Fibroblast of skin of scalp (primary cell): ENCODE measurements at regions not wholly inside any gene's neighbourhood (a gene's known extent, or its start where the extent isn't known, plus 50 kb on each side); places are given as distances from the start of the nearest gene placed in this dataset.
"Not testable (repeated sequence)": the region's sequence is repeated elsewhere in the genome, so short reads cannot be mapped to it uniquely, and the experiment has no call there.

Experiments
- DNase-seq: peaks from one replicate; pipeline ENCODE4 v3.0.0-alpha.2; 2013

- no peak for DNase-seq
Measured at GRCh38 chr13:90713441-90714133, 633.9 kb upstream of the MIR17HG start.

DNA sequence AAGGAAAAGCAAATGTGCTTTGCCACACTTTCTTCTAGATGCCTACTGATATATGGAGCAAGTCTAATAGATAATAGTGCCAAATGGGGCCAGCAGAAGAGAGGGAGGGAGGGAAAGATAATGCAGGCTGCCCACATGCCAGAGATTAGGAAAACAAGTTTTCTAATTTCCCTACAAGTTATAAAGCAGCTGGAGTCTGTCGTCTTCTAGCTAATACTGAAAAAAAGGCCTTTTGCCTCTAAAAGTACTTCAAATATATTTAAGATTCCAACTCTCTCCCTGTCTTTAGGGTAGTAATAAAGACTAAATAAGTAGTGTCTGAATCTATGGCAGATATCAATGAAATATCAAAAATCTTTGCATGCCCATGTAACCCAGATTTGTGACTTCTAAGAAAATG, 632.0 kb upstream of the MIR17HG start:
- DNase-seq, result no peak

GRCh38 chr13:90717451-90717936, 630.0 kb upstream of the MIR17HG start:
- peak; percentile 54 for DNase-seq

DNA sequence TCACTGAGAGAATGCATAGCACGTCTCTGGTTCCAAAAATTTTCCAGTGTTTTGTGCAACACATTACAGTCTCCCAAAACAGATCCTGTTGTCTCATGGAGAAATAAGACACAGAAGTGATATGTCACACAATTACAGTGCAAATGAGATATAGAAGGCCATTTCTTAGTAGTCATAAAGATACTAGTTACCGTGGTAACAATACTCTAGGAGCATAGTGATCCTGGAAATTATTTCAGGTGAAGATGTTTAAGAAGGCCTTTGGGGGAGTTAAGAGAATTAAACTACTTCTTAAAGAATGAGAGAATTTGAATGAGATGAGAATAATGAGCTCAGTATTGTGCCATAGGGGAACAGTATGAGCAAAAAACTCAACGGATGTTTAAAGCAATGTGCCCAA, 628.0 kb upstream of the MIR17HG start:
- no peak for DNase-seq

GRCh38 chr13:90721937-90722336, 625.5 kb upstream of the MIR17HG start:
- no peak for DNase-seq

DNA sequence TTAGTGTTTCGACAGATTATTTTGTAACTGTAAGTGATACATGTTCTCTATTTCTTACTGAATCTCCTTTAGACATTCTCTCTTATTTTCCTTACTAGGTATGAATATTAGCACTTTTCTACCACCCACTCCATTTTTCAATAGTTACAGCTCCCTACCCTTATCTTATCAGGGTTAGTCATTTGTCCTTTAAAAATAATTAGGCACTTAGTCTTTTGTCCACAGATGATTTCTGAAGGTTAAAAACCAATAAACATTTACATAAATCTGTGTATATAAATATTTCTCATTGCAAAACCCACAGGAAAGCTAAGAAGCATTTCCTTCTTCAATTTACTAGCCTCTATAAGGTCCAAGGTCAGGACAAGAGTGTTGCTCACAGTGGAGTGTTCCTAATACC, 624.1 kb upstream of the MIR17HG start:
- DNase-seq, result no peak

DNA sequence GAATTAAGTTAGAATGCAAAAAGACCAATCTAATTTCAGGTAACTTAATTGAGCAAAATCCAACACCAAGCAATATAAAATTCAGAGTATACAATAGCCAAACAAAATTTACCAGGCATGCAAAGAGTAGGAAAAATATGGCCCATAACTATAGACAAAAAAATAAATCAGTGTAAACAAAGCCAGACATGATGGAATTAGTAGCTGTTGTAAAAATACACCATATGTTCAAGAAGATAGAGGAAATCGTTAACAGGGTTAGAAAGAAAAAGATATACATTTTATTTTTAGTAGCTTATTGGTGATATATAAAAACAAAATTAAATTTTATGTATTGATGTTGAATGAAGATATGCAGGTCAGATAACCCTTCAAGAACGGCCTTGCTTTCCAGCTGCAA, 621.1 kb upstream of the MIR17HG start:
- DNase-seq, result no peak

DNA sequence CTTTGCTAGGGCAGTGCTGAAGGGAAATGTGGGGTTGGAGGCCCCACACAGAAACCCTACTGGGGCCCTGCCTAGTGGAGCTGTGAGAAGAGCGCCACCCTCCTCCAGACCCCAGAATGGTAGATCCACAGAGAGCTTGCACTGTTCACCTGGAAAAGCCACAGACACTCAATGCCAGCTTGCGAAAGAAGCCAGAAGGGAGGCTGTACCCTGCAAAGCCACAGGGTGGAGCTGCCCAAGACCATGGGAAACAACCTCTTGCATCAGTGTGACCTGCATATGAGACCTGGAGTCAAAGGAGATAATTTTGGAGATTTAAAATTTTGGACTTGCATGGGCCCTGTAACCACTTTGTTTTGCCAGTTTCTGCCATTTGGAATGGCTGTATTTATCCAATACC, 615.4 kb upstream of the MIR17HG start:
- no peak for DNase-seq

GRCh38 chr13:90734497-90734896, 613.0 kb upstream of the MIR17HG start:
- not testable (repeated sequence) for DNase-seq

DNA sequence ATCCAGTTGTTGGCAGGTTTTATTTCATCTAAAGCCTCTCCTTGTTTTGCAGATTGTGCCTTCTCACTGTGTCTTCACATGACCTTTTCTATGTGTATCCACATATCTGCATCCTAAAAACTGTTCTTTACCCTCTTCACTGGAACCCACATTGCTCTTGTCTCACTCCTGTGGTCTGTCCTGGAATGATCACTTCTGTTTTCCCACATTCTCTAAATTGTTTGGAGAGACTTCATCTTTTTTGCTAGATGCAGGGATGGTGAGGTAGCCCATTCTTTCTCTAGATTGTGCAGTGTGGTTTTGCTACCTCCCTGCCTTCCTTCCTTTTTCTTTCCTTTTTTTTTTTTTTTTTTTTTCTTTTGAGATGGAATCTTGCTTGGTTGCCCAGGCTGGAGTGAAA, 608.6 kb upstream of the MIR17HG start:
- DNase-seq, result peak; percentile 34

DNA sequence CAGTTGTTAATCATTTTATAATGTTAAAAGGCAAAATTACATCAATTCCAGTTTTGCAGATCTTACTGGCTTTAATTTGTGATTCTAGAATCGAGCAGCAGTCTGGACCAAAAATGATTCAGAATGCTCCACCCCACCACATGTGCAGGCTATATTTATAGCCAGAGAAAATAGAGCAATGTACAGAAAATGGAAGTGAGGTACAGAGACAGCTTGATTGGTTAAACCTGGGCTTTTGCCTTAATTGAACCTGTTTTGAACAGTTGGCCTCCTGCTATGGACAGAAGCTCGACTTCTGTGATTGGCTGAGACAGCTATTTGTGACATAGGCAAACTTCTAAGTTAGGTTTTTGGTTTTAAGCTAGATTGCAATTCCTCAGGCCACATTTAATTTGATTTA, 607.4 kb upstream of the MIR17HG start:
- no peak for DNase-seq

DNA sequence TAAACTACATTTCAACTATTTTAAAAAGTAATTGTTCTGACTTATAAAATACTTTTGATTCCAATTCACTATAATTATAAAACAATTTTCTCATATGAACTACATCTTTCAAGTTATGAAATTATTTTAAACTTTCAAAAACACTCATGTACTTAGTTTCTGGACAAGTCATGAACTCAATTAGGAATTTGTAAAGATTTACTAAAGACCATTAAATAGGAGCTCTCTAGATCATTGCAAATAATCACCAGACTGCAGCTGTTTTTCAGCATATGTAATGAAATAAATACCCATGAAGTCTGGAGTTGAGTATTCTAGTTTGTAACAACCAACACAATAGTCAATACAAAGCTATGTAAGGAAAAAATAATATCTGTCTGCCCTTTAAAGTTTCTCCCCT, 605.1 kb upstream of the MIR17HG start:
- DNase-seq, result no peak

- DNase-seq, result no peak
Measured at GRCh38 chr13:90746230-90746629, 601.3 kb upstream of the MIR17HG start.

GRCh38 chr13:90750021-90750420, 597.5 kb upstream of the MIR17HG start:
- DNase-seq, result no peak

DNA sequence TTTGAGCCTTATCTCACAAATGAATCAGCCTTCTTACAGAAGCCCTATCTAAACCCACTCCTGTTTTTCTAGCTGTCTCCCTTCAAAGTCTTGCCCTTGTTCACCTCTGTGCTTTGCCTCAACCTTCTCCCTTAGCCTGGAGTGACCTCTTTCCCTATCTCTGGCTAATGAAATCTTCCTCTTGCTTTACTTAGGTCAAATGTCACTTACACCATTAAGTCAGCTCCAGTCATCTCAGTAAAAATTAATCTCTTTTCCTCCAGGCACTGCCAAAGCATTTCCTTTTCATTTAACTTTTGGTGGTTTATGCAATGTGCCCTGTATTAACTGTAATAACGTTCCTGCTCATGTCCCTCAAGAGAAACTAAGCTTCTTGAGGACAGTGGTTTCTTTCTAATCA, 596.5 kb upstream of the MIR17HG start:
- DNase-seq, result no peak

DNA sequence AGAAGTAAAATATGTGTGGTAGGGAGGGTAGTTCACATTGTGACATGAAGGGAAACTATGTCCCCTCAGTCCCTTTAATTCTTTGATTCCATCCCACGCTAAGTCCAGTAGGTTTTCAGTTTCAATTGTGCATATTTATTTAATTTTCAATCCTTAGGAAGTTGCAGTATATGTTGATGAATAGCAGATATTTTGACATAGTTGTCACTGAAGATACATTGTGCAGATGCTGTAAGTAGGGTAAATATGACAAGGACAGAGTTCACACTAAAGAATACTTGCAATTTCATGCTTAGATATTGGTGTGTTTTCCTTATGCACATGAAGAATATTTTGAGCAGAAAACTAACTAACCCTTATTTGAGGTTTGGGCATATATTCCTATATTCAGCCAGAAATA, 595.4 kb upstream of the MIR17HG start:
- DNase-seq, result no peak

GRCh38 chr13:90757127-90757680, 590.3 kb upstream of the MIR17HG start:
- DNase-seq, result no peak

- DNase-seq, result no peak
Measured at GRCh38 chr13:90760639-90761038, 586.8 kb upstream of the MIR17HG start.

DNA sequence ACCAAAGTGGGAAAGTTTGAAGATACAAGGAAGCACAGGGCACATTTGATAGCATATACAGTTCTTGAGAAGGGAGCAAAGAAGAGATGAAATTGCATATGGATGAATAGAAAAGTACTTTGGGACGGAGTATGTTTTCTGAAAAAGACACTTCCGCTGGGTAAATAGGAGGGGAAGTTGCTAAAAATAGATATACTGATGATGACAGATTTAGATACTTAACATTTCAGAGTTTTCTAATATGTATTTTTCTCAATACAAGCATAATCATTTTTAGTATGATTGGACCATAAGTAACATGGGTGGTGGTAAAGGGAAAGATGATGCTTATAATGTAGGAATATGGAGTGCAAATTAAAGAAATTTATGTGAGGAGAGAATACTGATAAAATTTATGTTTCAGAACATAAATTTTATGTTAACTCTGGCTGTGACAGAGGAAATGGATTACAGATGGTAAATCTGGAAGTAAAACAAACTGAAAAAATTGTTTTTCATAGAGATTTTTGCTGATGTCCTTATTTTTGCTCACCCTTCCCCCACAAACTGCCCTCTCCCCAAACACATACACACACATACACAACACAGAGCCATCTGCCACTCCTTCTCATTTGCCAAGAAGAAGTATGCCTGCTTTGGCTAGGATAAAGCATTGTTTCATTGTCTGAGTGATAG, 583.9 kb upstream of the MIR17HG start:
- no peak for DNase-seq

- no peak for DNase-seq
Measured at GRCh38 chr13:90766386-90766902, 581.0 kb upstream of the MIR17HG start.

GRCh38 chr13:90768116-90768515, 579.4 kb upstream of the MIR17HG start:
- no peak for DNase-seq

DNA sequence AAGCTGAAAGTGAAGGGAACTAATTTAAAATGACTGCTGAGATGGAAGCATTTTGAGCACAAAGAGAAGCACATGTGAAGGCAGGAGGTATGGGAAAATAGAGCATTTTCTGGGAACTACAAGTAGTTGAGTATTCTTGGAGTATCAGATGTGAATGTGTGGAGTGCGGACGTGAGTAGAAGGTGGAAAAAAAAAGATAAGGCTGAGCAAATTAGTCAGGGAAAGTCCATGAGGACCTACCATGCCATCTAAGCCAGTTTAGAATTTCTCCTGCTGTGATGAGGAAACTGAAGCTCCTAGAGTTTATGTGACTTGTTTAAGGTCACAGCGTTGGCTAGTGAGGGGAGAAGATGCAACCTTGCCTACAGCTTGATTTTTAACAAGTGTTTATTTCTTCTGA, 578.1 kb upstream of the MIR17HG start:
- no peak for DNase-seq

GRCh38 chr13:90770334-90770733, 577.2 kb upstream of the MIR17HG start:
- no peak for DNase-seq

DNA sequence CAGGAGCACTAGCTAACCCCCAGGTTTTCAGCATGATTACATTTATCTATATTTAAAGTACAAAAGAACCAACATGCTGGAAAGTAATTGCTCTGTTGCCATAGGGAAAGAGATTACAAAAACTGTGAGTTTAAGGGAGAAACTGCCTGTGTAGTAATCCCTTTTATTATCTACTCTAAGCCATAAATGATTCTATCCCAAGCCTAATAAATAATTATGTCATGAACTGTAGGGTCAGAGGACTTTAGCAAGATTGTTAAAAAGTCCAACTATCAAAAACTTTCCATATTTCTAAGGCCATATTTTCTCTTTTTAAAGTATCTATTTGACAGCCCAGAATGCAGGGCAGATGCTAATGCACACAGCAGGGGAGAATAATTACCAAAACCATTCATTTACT, 573.8 kb upstream of the MIR17HG start:
- DNase-seq, result no peak
